WTC11 (cell line): ENCODE measurements at regions not wholly inside any gene's neighbourhood (a gene's known extent, or its start where the extent isn't known, plus 50 kb on each side); places are given as distances from the start of the nearest gene placed in this dataset.

ENCODE experiments used
- ATF2 ChIP-seq: sonication (generic); formaldehyde crosslinking; IDR thresholded peaks from 2 replicates; pipeline ENCODE4 v1.8.1; 2022; ENCODE audit warnings: low read depth, missing genetic modification reagents, borderline replicate concordance
- CTCF ChIP-seq: fragments of 200-600 bp; IDR thresholded peaks from 2 replicates; pipeline ENCODE4 v1.8.0; 2022; ENCODE audit warnings: antibody characterized with exemption
- E2F4 ChIP-seq: sonication (generic); formaldehyde crosslinking; IDR thresholded peaks from 2 replicates; pipeline ENCODE4 v1.8.1; 2022; ENCODE audit warnings: low read depth, mild to moderate bottlenecking, moderate library complexity, missing genetic modification reagents, borderline replicate concordance
- FOXP1 ChIP-seq: sonication (generic); formaldehyde crosslinking; IDR thresholded peaks from 2 replicates; pipeline ENCODE4 v1.8.0; 2022; ENCODE audit warnings: missing genetic modification reagents, mild to moderate bottlenecking, moderate library complexity, borderline replicate concordance
- MYBL2 ChIP-seq: sonication (generic); formaldehyde crosslinking; IDR thresholded peaks from 2 replicates; pipeline ENCODE4 v1.8.1; 2023; ENCODE audit warnings: mild to moderate bottlenecking, moderate library complexity, missing genetic modification reagents
- PRRX2 ChIP-seq: fragments of 250-450 bp; sonication (Bioruptor Pico); IDR thresholded peaks from 2 replicates; pipeline ENCODE4 v1.8.0; 2021; ENCODE audit warnings: mild to moderate bottlenecking
- TCF7 ChIP-seq: sonication (generic); formaldehyde crosslinking; IDR thresholded peaks from 2 replicates; pipeline ENCODE4 v1.8.0; 2022; ENCODE audit warnings: mild to moderate bottlenecking, low read depth, missing genetic modification reagents, moderate library complexity

- TF ChIP-seq TCF7 (CRISPR knock-in tag) (no peak), E2F4 (CRISPR knock-in tag) (no peak), MYBL2 (no peak), FOXP1 (CRISPR knock-in tag) (no peak), PRRX2 (CRISPR knock-in tag) (no peak), CTCF (no peak), ATF2 (no peak)
Observed at GRCh38 chr6:9537381-9537780, 877.5 kb downstream of the TFAP2A start.
